IMR-90 (cell line): ENCODE measurements at regions not wholly inside any gene's neighbourhood (a gene's known extent, or its start where the extent isn't known, plus 50 kb on each side); places are given as distances from the start of the nearest gene placed in this dataset.

ENCODE experiments used
- ATAC-seq: fragments of 200-7000 bp; cut with Tn5 transposase; 2 replicates; pipeline ENCODE4 v1.9.1; 2020; ENCODE audit warnings: low read depth, mild to moderate bottlenecking, moderate library complexity
- BruUV-seq: library from RNA; stranded (reverse); fragments of 400-500 nt; replicated peaks from 2 replicates; lab custom pipeline; 2021; lab: Mats Ljungman, UMichigan
- CTCF ChIA-PET: fragments of 300-600 bp; formaldehyde crosslinking; extraction: SDS; loops from one replicate; lab custom pipeline; 2021; ENCODE audit warnings: antibody characterized with exemption; lab: Yijun Ruan, JAX
- POLR2A ChIA-PET: fragments of 300-600 bp; sonication (Branson Sonifier 250); formaldehyde crosslinking; loops from one replicate; lab custom pipeline; 2022; ENCODE audit warnings: antibody characterized with exemption; ENCODE audit not compliant: unreplicated experiment; lab: Charles Lee
- DNase-seq: peaks from one replicate; pipeline ENCODE4 v3.0.0; 2013
- H2AFZ ChIP-seq: replicated peaks from 2 replicates; pipeline ENCODE3; 2013; ENCODE audit warnings: low read length, mild to moderate bottlenecking; ENCODE audit not compliant: poor library complexity
- H2AK5ac ChIP-seq: 2 replicates; pipeline ENCODE4 v1.6.1; 2013; ENCODE audit warnings: low read depth, low read length, inconsistent platforms
- H2AK9ac ChIP-seq: replicated peaks from 2 replicates; pipeline ENCODE3; 2013; ENCODE audit warnings: mild to moderate bottlenecking, low read depth, low read length, moderate library complexity; ENCODE audit not compliant: poor library complexity
- H2BK120ac ChIP-seq: 2 replicates; pipeline ENCODE4 v1.6.1; 2013; ENCODE audit warnings: low read depth, low read length, inconsistent platforms
- H2BK15ac ChIP-seq: 3 replicates; pipeline ENCODE4 v1.6.1; 2013; ENCODE audit warnings: low read depth, low read length, inconsistent platforms
- H2BK20ac ChIP-seq: 2 replicates; pipeline ENCODE4 v1.6.1; 2013; ENCODE audit warnings: low read depth, mild to moderate bottlenecking, inconsistent platforms, low read length, moderate library complexity
- H2BK5ac ChIP-seq: 2 replicates; pipeline ENCODE4 v1.6.1; 2013; ENCODE audit warnings: mild to moderate bottlenecking, low read depth, low read length, inconsistent platforms; ENCODE audit not compliant: poor library complexity, severe bottlenecking
- H3K14ac ChIP-seq: replicated peaks from 2 replicates; pipeline ENCODE4 v1.6.1; 2013; ENCODE audit warnings: low read depth, low read length, inconsistent platforms
- H3K18ac ChIP-seq: 2 replicates; pipeline ENCODE4 v1.6.1; 2013; ENCODE audit warnings: low read depth, low read length, control low read depth
- H3K23ac ChIP-seq: 2 replicates; pipeline ENCODE4 v1.6.1; 2013; ENCODE audit warnings: low read depth, low read length, inconsistent platforms
- H3K27ac ChIP-seq: 2 replicates; pipeline ENCODE4 v1.5.1; 2013; ENCODE audit warnings: mild to moderate bottlenecking, control low read depth, low read length; ENCODE audit not compliant: insufficient read depth
- H3K27me3 ChIP-seq: 2 replicates; pipeline ENCODE4 v1.6.1; 2013; ENCODE audit warnings: low read length; ENCODE audit not compliant: control insufficient read depth, insufficient read depth
- H3K36me3 ChIP-seq: 2 replicates; pipeline ENCODE4 v1.6.1; 2013; ENCODE audit warnings: low read length, mixed read lengths; ENCODE audit not compliant: control insufficient read depth, insufficient read depth
- H3K4ac ChIP-seq: 2 replicates; pipeline ENCODE4 v1.6.1; 2013; ENCODE audit warnings: low read depth, low read length, inconsistent platforms
- H3K4me1 ChIP-seq: 2 replicates; pipeline ENCODE4 v1.6.1; 2013; ENCODE audit warnings: low read length, mixed read lengths; ENCODE audit not compliant: control insufficient read depth, insufficient read depth
- H3K4me2 ChIP-seq: 2 replicates; pipeline ENCODE4 v1.6.1; 2013; ENCODE audit warnings: low read depth, mild to moderate bottlenecking, control low read depth, low read length, moderate library complexity
- H3K4me3 ChIP-seq: 2 replicates; pipeline ENCODE4 v1.5.1; 2013; ENCODE audit warnings: low read depth, mild to moderate bottlenecking, control low read depth, low read length, moderate library complexity; ENCODE audit not compliant: insufficient read depth
- H3K56ac ChIP-seq: 2 replicates; pipeline ENCODE4 v1.6.1; 2013; ENCODE audit warnings: low read length, inconsistent platforms; ENCODE audit not compliant: insufficient read depth; ENCODE audit errors: extremely low read depth
- H3K79me1 ChIP-seq, 2 experiments: 2 replicates each; pipeline ENCODE4 v1.6.1; 2013; ENCODE audit warnings: low read length in 2 of 2, inconsistent platforms in 1 of 2, low read depth in 1 of 2
- H3K9ac ChIP-seq: 2 replicates; pipeline ENCODE4 v1.6.1; 2013; ENCODE audit warnings: low read depth, low read length, control low read depth
- H3K9me1 ChIP-seq: 2 replicates; pipeline ENCODE4 v1.6.1; 2013; ENCODE audit warnings: low read length, inconsistent platforms; ENCODE audit not compliant: insufficient read depth
- H3K9me3 ChIP-seq: 2 replicates; pipeline ENCODE4 v1.6.1; 2013; ENCODE audit warnings: low read length; ENCODE audit not compliant: control insufficient read depth, insufficient read depth
- H4K20me1 ChIP-seq: 2 replicates; pipeline ENCODE4 v1.6.1; 2013; ENCODE audit warnings: low read length, inconsistent platforms; ENCODE audit not compliant: insufficient read depth
- H4K5ac ChIP-seq: 2 replicates; pipeline ENCODE4 v1.6.1; 2013; ENCODE audit warnings: mild to moderate bottlenecking, low read depth, low read length, control low read depth
- H4K8ac ChIP-seq, 2 experiments: 2 replicates each; pipeline ENCODE4 v1.6.1; 2013; ENCODE audit warnings: low read depth in 2 of 2, low read length in 2 of 2, control low read depth in 1 of 2, inconsistent platforms in 1 of 2
- H4K91ac ChIP-seq: 2 replicates; pipeline ENCODE4 v1.6.1; 2013; ENCODE audit warnings: low read depth, low read length, inconsistent platforms; ENCODE audit not compliant: insufficient read depth
- BHLHE40 ChIP-seq: fragments of 150-350 bp; IDR thresholded peaks from 2 replicates; pipeline ENCODE4 v1.6.1; 2016; ENCODE audit warnings: mild to moderate bottlenecking, low read depth, low read length
- MAFK ChIP-seq: IDR thresholded peaks from 2 replicates; pipeline ENCODE4 v1.6.1; 2012; ENCODE audit warnings: low read depth, low read length, improper control_type of control experiment
- MAZ ChIP-seq: IDR thresholded peaks from 2 replicates; pipeline ENCODE4 v1.6.1; 2012; ENCODE audit warnings: low read depth, mild to moderate bottlenecking, low read length, improper control_type of control experiment, moderate library complexity, borderline replicate concordance
- NFE2L2 ChIP-seq: fragments of 150-350 bp; IDR thresholded peaks from 2 replicates; pipeline ENCODE4 v1.6.1; 2016; ENCODE audit warnings: low read depth, mild to moderate bottlenecking, low read length
- RAD21 ChIP-seq: IDR thresholded peaks from 2 replicates; pipeline ENCODE4 v1.6.1; 2012; ENCODE audit warnings: low read length, improper control_type of control experiment
- RCOR1 ChIP-seq: IDR thresholded peaks from 2 replicates; pipeline ENCODE4 v1.6.1; 2012; ENCODE audit warnings: mild to moderate bottlenecking, low read length, improper control_type of control experiment; ENCODE audit not compliant: insufficient replicate concordance
- RFX5 ChIP-seq: IDR thresholded peaks from 2 replicates; pipeline ENCODE4 v1.8.0; 2012; ENCODE audit warnings: low read depth, mild to moderate bottlenecking, low read length, moderate library complexity
- SMC3 ChIP-seq: fragments of 150-350 bp; IDR thresholded peaks from 2 replicates; pipeline ENCODE4 v1.6.1; 2016; ENCODE audit warnings: low read depth, mild to moderate bottlenecking, antibody characterized with exemption, low read length, moderate library complexity
- WGBS, 2 experiments: methylation state at CpG; one replicate each; pipeline versions ENCODE4 v1.1.5 to v1.1.7; 2013; ENCODE audit warnings: missing lambda C conversion rate in 2 of 2; ENCODE audit not compliant: insufficient read length in 1 of 2; ENCODE audit errors: extremely low coverage in 2 of 2; 5-methylcytosine and 5-hydroxymethylcytosine counted together
- dilution Hi-C: fragments of 300-500 bp; cut with HindIII; formaldehyde crosslinking; loops from one replicate; pipeline ENCODE4 v1.14.3; 2018; ENCODE audit warnings: low sequenced_read_pairs; ENCODE audit not compliant: unreplicated experiment
- in situ Hi-C: fragments of 300-500 bp; cut with MboI; formaldehyde crosslinking; loops from 3 replicates; pipeline ENCODE4 v1.14.3; 2019; ENCODE audit warnings: low sequenced_read_pairs, inconsistent platforms, mixed read lengths
- intact Hi-C: fragments of 100-400 bp; cut with micrococcal nuclease; formaldehyde crosslinking; loops from 2 replicates; pipeline ENCODE4 v1.10.0; 2022
- TF ChIP-seq, protein P1 (sequence below): conservative IDR thresholded peaks from 2 replicates; pipeline ENCODE4 v1.5.1; 2012; ENCODE audit warnings: mild to moderate bottlenecking, low read depth, low read length, improper control_type of control experiment
- TF ChIP-seq, protein P2 (sequence below): fragments of 150-350 bp; IDR thresholded peaks from 2 replicates; pipeline ENCODE4 v1.6.1; 2016; ENCODE audit warnings: low read depth, mild to moderate bottlenecking, low read length, moderate library complexity, borderline replicate concordance
- TF ChIP-seq, protein P3 (sequence below): fragments of 150-350 bp; IDR thresholded peaks from 2 replicates; pipeline ENCODE4 v1.6.1; 2017; ENCODE audit warnings: mild to moderate bottlenecking, antibody characterized with exemption, low read length, low read depth

DNA sequence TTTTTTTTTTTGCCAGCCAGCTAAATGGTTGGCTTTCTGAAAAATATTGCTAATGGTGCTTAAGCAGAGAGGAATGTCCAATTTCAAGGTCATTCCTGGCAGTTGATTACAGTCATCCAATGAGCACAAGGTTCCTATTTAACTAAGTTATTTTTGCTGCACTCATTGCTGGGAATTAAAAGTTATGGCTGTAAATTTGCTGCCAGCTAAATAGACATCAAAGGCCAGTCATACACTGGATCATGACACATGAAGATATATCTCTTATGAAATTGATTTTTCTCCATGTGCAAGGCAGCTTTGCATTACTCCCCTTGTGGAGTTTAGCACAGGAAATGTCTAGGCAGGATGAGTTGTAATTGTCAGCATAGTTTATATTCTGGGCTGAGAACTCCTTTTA, 1898.4 kb upstream of the CELF4 start (continued):
- TF ChIP-seq BHLHE40 = no peak

DNA sequence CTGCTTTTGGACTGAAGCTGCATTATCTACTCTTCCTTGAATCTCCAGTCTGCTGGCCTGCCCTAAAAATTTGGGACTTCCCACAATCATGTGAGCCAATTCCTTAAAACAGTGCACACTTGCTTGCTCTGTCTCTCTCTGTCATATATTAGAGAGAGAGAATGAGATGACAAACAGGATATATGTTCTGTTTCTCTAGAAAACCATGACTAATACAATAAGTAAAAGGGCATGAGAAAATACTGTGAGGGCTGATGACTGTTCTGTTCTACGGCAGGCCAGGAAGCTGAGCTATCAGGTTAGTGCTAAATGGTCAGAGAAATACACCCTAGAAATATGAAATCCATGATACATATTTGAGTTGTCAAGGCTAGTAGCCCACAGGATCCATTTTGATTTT, 1896.8 kb upstream of the CELF4 start:
- BruUV-seq = no TSS peak
- Histone ChIP-seq H3K9me3 (0 out of 2 replicates have a peak, but pooled peaks cover 1% of the 10 kb centered on the region), H4K5ac (no peak overlapping the region), H3K27me3 (no peaks in the 10 kb centered on the region), H3K4me1 (no peaks in the 10 kb centered on the region), H2BK15ac (no peak overlapping the region), H4K91ac (no peak overlapping the region), H2AK9ac (no peak overlapping the region), H3K79me1 (no peaks in the 10 kb centered on the region), H3K4me2 (no peak overlapping the region), H3K14ac (no peak overlapping the region), H3K23ac (no peak overlapping the region), H3K27ac (no peak overlapping the region), H3K4me3 (no peak overlapping the region), H3K9ac (no peak overlapping the region), H4K20me1 (no peaks in the 10 kb centered on the region), H2BK120ac (no peak overlapping the region), H4K8ac (no peak overlapping the region), H3K9me1 (no peaks in the 10 kb centered on the region), H3K56ac (no peak overlapping the region), H2AFZ (no peak overlapping the region), H3K4ac (no peak overlapping the region), H2BK20ac (no peak overlapping the region), H2AK5ac (no peak overlapping the region), H2BK5ac (no peak overlapping the region), H3K18ac (no peak overlapping the region), H3K36me3 (no peaks in the 10 kb centered on the region)
- DNase-seq (peak; percentile 66), ATAC-seq (no peak)
- in situ Hi-C loops = no loop called here
- dilution Hi-C loops = no loop called here
- ChIA-PET POLR2A (no interaction called here), CTCF (no interaction called here)
- no peak for TF ChIP-seq RCOR1
- TF ChIP-seq RAD21 = no peak
- TF ChIP-seq MAZ = no peak
- TF ChIP-seq, protein P1, sequence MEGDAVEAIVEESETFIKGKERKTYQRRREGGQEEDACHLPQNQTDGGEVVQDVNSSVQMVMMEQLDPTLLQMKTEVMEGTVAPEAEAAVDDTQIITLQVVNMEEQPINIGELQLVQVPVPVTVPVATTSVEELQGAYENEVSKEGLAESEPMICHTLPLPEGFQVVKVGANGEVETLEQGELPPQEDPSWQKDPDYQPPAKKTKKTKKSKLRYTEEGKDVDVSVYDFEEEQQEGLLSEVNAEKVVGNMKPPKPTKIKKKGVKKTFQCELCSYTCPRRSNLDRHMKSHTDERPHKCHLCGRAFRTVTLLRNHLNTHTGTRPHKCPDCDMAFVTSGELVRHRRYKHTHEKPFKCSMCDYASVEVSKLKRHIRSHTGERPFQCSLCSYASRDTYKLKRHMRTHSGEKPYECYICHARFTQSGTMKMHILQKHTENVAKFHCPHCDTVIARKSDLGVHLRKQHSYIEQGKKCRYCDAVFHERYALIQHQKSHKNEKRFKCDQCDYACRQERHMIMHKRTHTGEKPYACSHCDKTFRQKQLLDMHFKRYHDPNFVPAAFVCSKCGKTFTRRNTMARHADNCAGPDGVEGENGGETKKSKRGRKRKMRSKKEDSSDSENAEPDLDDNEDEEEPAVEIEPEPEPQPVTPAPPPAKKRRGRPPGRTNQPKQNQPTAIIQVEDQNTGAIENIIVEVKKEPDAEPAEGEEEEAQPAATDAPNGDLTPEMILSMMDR = no peak
- TF ChIP-seq, protein P2, sequence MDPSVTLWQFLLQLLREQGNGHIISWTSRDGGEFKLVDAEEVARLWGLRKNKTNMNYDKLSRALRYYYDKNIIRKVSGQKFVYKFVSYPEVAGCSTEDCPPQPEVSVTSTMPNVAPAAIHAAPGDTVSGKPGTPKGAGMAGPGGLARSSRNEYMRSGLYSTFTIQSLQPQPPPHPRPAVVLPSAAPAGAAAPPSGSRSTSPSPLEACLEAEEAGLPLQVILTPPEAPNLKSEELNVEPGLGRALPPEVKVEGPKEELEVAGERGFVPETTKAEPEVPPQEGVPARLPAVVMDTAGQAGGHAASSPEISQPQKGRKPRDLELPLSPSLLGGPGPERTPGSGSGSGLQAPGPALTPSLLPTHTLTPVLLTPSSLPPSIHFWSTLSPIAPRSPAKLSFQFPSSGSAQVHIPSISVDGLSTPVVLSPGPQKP = no peak
- no peak for TF ChIP-seq SMC3
- TF ChIP-seq NFE2L2 = no peak
- TF ChIP-seq, protein P3, sequence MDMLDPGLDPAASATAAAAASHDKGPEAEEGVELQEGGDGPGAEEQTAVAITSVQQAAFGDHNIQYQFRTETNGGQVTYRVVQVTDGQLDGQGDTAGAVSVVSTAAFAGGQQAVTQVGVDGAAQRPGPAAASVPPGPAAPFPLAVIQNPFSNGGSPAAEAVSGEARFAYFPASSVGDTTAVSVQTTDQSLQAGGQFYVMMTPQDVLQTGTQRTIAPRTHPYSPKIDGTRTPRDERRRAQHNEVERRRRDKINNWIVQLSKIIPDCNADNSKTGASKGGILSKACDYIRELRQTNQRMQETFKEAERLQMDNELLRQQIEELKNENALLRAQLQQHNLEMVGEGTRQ = no peak
- TF ChIP-seq MAFK = no peak
- TF ChIP-seq RFX5 = no peak
- intact Hi-C loops = no loop called here
- WGBS, 2 experiments = no CpG with 5 or more reads among the region's 1 CpG
